Mucosa of gallbladder (tissue), 1 donor: ENCODE measurements at regions not wholly inside any gene's neighbourhood (a gene's known extent, or its start where the extent isn't known, plus 50 kb on each side); places are given as distances from the start of the nearest gene placed in this dataset.
"Not testable (repeated sequence)": the region's sequence is repeated elsewhere in the genome, so short reads cannot be mapped to it uniquely, and the experiment has no call there.

Source experiments
- DNase-seq: peaks from one replicate; pipeline ENCODE4 v3.0.0-alpha.2; 2020; ENCODE audit warnings: low spot score
- donor health status: DM: no; HTN: no; CAD: no.

DNA sequence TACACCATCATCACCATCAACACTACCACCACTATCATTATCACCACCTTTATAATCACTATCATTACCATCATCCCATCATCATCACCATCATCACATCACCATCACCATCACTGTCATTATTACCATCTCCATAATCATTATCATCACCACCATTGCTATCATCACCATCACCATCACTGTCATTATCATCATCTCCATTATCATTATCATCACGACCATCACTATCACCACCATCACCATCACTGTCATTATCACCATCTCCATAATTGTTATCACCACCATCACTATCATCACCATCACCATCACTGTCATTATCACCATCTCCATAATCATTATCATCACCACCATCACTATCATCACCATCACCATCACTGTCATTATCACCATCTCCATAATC is 279.6 kb upstream of the HS6ST1 start:
- DNase-seq: not testable (repeated sequence)

- no peak for DNase-seq
Measured at GRCh38 chr2:128598862-128599441, 280.3 kb upstream of the HS6ST1 start.

GRCh38 chr2:128599700-128600099 is 281.0 kb upstream of the HS6ST1 start:
- no peak for DNase-seq

GRCh38 chr2:128600581-128601297 is 282.1 kb upstream of the HS6ST1 start:
- DNase-seq: no peak

DNA sequence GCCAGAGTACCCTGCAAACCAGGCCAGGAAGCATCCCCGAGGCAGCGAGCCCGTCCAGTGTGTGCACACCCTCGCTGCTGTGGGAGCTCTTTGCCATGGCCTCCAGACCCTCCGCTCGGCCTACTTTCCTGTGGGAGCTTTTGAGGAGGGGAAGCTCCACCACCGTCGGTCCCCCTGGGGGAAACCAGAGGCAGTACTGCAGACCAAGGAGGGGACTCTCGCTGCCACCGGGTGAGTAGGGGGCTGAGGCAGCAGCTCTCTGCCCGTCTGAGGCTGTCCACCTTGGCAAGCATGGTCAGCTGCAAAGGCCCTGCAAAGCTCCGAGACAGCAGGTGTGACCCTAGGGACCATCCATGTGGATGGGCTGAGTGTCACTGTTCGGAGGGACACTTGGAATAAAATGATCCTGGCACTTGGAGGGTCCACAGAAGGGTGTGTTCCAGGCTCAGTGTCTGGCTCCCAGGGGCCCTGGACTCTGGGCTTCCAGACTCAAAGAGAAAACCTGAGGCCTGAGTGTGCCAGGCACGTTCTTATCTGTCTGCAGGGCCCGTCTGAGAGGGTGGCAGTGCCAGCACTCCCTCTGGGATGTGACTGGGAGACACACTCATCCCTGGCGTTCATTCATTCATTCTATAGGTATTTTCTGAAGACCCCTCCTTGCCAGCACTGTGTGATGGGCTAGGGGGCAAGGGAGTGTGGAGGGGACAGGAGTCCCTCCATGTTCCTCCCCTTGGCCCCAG is 282.8 kb upstream of the HS6ST1 start:
- DNase-seq: no peak

- no peak for DNase-seq
Measured at GRCh38 chr2:128602038-128602698, 283.5 kb upstream of the HS6ST1 start.

- DNase-seq: no peak
Measured at GRCh38 chr2:128602699-128603101, 284.0 kb upstream of the HS6ST1 start.

- no peak for DNase-seq
Measured at GRCh38 chr2:128603411-128603924, 284.8 kb upstream of the HS6ST1 start.

DNA sequence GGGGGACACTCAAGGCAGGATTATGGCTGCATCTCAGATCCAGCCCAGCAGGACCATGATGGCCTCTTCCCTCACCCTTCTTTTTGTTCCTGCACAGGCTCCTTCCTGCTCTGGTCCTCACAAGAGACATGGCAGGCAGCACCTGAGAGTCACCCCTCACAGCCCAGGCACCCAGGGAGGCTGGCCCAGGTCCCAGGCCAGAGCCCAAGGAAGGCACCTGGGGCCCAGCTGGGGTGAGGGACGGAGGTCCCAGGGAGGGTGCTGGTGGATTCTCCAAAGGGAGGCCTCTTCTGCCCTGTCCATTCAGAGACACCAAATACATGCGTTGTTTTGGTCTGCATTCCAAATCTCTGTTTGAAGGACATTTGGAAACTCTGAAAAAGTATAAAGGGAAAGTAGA is 285.4 kb upstream of the HS6ST1 start:
- no peak for DNase-seq

GRCh38 chr2:128604581-128604980 is 285.9 kb upstream of the HS6ST1 start:
- DNase-seq: not testable (repeated sequence)

DNA sequence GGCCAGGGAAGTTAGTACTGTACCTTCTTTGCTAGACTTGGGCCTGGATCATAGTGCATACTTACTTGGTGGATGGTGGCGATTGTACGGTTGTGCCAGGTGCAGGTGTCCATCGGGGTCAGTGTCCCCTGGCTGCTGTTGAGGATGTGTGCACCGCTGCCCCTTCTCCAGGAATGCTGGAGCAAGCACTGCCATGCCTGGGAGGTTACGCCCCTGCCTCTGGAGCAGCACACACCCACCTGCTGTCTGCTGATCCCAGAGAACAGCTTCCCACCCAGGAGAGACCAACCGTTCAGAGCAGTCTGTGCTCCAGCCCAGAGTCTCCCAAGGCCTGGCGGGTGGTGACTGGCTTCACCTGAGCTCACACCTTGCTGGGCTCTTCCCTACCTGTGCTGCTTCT is 286.8 kb upstream of the HS6ST1 start:
- DNase-seq: no peak

- DNase-seq: no peak
Measured at GRCh38 chr2:128605931-128606330, 287.3 kb upstream of the HS6ST1 start.

- DNase-seq: no peak
Measured at GRCh38 chr2:128606837-128607236, 288.2 kb upstream of the HS6ST1 start.

GRCh38 chr2:128607440-128607839 is 288.8 kb upstream of the HS6ST1 start:
- no peak for DNase-seq

GRCh38 chr2:128607911-128608506 is 289.3 kb upstream of the HS6ST1 start:
- DNase-seq: no peak

DNA sequence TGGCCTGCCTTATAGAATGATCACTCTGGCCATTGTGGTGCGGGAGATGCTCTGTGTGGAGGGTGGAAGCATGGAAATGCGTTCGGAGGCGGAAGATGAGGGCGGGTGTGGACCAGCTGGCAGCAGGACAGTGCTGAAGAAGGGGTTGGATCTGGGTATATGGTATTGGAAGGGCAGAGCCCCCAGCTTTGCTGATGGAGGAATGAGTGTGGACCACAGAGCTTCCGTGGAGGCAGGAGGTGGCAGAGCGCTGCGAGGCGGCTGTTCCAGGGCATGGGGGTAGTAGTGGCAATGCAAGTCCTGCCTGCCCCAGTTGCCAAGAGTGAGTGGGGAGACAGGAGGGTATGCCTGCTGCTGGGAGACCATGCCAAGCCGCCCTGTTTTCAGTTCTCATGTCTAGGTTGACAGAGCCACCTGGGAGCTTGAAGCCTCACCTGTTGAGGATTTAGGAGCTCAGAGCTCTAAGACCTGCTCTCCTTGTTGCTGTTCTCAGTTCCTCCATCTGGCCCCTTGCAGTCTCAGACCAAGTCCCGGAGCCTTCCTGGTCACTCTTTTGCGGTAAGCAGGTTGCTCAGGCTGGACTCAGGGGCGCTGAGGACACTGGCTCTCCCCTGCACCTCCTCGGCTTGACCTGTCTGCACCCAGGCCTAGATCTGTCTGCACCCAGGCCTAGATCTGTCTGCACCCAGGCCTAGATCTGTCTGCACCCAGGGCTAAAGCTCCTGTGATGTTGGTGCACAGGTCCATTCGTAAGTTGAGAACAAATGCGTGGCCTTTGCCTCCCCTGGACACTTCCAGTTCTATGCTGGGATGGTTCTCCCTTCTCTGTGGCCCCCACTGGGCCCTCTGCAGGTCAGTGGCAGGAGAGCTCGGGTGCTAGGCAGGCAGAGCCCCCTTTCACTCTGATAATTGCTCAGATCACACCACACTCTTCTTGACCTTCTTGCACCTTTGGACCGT is 290.5 kb upstream of the HS6ST1 start:
- DNase-seq: no peak

DNA sequence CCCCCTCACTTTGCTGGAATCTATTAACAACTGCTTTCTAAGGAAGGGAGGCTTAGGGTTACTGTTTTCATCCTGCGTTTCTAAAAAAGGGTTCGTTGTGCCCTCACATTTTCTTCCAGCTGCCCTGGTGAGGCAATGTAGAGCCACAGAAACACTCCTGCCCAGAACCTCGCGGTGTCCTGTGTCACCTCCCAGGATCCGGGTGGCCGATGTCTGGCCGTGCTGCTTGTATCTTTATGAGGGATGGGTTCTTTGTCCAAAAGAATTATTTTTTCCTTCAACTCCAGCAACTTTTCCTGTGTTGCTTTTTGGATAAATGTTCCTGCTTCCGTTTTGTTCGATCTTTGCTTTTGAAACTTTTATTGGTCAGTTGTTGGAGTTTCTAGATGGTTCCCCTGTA is 291.8 kb upstream of the HS6ST1 start:
- DNase-seq: no peak

DNA sequence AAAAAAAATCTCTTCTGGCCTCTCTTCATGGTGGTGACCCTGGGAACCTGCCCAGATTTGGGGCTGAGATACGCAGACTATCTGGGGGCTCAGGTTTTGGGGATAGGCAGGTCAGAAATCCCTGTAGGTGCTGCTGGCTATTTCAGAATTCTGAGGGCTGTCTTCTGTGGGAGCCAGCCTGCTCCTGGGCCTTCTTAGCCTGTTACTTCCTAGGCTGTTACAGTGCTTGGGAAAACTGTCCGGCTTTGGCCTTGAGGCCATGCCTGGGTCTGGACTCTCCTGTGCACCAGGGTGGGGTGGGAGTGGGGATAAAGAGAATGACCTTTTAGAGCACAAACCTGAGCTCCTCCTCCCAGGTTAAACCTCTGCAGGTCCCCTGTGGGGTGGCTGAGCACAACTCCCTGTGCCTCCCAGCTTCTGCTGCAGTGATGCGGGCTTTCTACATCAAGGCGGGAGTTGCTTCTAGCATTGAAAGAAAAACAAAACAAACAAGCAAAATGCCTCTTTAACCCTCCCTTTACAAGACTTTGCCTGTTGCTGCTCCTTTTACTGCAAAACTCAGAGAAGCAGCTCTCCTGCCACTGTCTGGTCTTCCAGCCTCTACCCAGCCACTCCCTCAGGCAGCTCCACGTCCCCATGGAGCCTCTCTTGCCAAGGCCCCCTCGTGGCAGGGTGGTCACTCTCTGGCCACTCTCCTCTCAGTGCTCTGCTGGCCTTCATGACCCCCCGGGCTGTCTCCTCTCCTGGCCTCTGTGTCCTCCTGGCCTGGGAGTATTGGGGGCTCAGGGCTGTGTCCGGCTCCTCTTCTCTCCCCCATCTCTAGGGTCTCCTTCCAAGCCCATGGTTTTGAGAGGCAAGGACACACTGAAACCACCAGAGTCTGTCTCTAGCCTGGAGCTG is 293.0 kb upstream of the HS6ST1 start:
- no peak for DNase-seq

DNA sequence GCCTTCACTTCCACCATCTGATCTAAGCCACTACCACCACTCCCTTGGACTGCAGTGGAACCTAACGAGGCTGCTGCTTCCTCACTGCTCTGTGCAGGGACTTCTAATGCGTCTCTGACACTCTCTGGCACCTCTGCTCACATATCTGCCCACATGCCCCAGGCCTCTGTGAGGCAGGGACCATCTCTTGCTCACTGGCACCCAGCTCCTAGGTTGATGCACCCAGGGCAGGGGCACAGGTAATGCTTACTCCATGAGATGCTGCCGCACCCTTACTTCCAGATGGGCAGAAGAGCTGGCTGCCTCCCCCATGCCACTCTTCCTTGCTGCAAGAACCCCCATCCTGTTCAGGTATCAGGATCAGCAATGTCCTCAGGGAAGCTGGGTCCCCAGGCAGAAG is 294.0 kb upstream of the HS6ST1 start:
- DNase-seq: no peak

- DNase-seq: no peak
Measured at GRCh38 chr2:128613351-128613750, 294.7 kb upstream of the HS6ST1 start.
